Gastroesophageal sphincter (tissue), 4 donors: ENCODE measurements at regions not wholly inside any gene's neighbourhood (a gene's known extent, or its start where the extent isn't known, plus 50 kb on each side); places are given as distances from the start of the nearest gene placed in this dataset.

Experiments used
- ATAC-seq: fragments of 150-250 bp; one replicate; pipeline ENCODE4 v1.9.1; 2016; ENCODE audit warnings: mild to moderate bottlenecking, moderate library complexity
- H3K27ac ChIP-seq, 4 donors: fragments of 200-600 bp; sonication (generic) in 3 of 4; 1 replicate in 3 of 4; 2 replicates in 1 of 4; pipeline ENCODE4 v1.5.1; 2016 to 2019
- H3K27me3 ChIP-seq: fragments of 200-600 bp; sonication (generic); one replicate; pipeline ENCODE4 v1.5.1; 2019
- H3K36me3 ChIP-seq, 2 donors: fragments of 200-600 bp; sonication (generic); one replicate each; pipeline ENCODE4 v1.5.1; 2019; ENCODE audit warnings: control low read depth in 1 of 2
- H3K4me1 ChIP-seq, 3 donors: fragments of 200-600 bp; sonication (generic); 1 replicate in 2 of 3; 2 replicates in 1 of 3; pipeline ENCODE4 v1.5.1; 2016 to 2019; ENCODE audit warnings: control low read depth in 2 of 3
- H3K4me3 ChIP-seq, 2 donors: fragments of 200-600 bp; sonication (generic); one replicate each; pipeline ENCODE4 v1.5.1; 2019; ENCODE audit warnings: mild to moderate bottlenecking in 1 of 2, moderate library complexity in 1 of 2
- H3K9me3 ChIP-seq, 3 donors: fragments of 200-600 bp; sonication (generic); one replicate each; pipeline ENCODE4 v1.5.1; 2017 to 2019; ENCODE audit warnings: control low read depth in 2 of 3
- EP300 ChIP-seq: sonication (generic); formaldehyde crosslinking; IDR thresholded peaks from one replicate; pipeline ENCODE4 v1.6.1; 2017; ENCODE audit warnings: antibody characterized with exemption, mild to moderate bottlenecking
- POLR2A ChIP-seq, 2 donors: fragments of 450-650 bp; IDR thresholded peaks; one replicate each; pipeline ENCODE4 v1.6.1; 2017; ENCODE audit warnings: antibody characterized with exemption in 2 of 2, mild to moderate bottlenecking in 2 of 2, moderate library complexity in 1 of 2
- POLR2AphosphoS5 ChIP-seq: sonication (generic); formaldehyde crosslinking; IDR thresholded peaks from one replicate; pipeline ENCODE4 v1.6.1; 2017; ENCODE audit warnings: antibody characterized with exemption
- WGBS, 2 donors: methylation state at CpG; one replicate each; pipeline ENCODE4 v1.1.5; 2018; ENCODE audit warnings: low coverage in 1 of 2; 5-methylcytosine and 5-hydroxymethylcytosine counted together
- TF ChIP-seq, protein P1 (sequence below), 4 experiments: fragments of 200-600 bp in 2 of 4; fragments of 450-650 bp in 2 of 4; sonication (generic) in 1 of 4; IDR thresholded peaks; one replicate each; pipeline ENCODE4 v1.5.1; 2017 to 2019; ENCODE audit warnings: antibody characterized with exemption in 4 of 4, mild to moderate bottlenecking in 2 of 4, moderate library complexity in 2 of 4

DNA sequence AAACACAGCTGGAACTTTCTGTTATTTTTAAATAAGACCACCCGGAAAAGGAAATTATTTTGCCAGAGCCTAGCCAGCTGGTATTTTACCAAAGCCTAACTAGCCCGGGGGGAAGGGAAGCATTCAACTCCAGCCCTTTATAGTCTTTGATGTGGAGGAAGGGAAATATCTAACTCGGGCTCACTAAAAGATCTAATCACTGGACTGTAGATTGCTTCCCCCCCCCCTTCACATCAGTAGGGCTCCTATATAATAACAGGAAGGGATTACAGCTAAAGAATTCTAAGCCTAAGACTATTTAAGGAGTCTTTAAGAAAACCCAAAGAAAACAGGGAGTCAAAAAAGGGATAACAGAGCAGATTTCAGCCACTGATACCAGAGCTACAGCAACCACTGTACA lies 431.1 kb downstream of the KCNH5 start:
- WGBS, 2 donors: 13 to 57% methylated on average over 1 to 3 of the region's 3 CpGs
- no peaks in the 10 kb centered on the region for H3K27me3 ChIP-seq
- H3K4me3 ChIP-seq: no peak overlapping the region
- H3K4me1 ChIP-seq: no peaks in the 10 kb centered on the region
- H3K9me3 ChIP-seq: no peaks in the 10 kb centered on the region
- no peak for ATAC-seq
- TF ChIP-seq EP300: no peak
- TF ChIP-seq, protein P1, sequence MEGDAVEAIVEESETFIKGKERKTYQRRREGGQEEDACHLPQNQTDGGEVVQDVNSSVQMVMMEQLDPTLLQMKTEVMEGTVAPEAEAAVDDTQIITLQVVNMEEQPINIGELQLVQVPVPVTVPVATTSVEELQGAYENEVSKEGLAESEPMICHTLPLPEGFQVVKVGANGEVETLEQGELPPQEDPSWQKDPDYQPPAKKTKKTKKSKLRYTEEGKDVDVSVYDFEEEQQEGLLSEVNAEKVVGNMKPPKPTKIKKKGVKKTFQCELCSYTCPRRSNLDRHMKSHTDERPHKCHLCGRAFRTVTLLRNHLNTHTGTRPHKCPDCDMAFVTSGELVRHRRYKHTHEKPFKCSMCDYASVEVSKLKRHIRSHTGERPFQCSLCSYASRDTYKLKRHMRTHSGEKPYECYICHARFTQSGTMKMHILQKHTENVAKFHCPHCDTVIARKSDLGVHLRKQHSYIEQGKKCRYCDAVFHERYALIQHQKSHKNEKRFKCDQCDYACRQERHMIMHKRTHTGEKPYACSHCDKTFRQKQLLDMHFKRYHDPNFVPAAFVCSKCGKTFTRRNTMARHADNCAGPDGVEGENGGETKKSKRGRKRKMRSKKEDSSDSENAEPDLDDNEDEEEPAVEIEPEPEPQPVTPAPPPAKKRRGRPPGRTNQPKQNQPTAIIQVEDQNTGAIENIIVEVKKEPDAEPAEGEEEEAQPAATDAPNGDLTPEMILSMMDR (IDR thresholded peaks at IDR 0.05): no peak
- TF ChIP-seq POLR2A (IDR thresholded peaks at IDR 0.05): no peak
- TF ChIP-seq POLR2AphosphoS5: no peak
- no peaks in the 10 kb centered on the region for H3K36me3 ChIP-seq
- H3K27ac ChIP-seq: no peak overlapping the region

DNA sequence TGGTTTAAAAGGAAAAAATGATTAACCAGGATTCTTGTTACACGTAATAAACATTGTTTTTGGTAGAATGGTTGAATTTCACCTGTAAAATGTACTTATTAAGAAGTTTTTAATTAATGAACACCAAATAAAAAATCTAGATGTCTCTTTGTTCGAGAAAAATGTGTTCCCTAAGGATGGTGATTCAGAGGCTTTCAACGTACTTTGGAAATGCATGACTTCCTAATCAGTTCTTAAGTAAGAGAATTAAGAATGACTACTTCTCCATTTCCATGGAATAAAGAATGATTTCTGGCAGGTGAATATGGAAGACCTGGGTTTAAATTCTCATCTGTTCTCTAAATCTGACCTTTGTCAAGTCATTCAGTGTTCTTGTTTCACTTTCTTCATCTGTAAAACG lies 428.6 kb downstream of the KCNH5 start:
- no peak overlapping the region for H3K4me3 ChIP-seq
- H3K4me1 ChIP-seq: no peaks in the 10 kb centered on the region
- no peak for ATAC-seq
- 67 to 82% methylated on average over 4 of the region's 4 CpGs for WGBS, 2 donors
- TF ChIP-seq, protein P1 (IDR thresholded peaks at IDR 0.05): no peak
- TF ChIP-seq POLR2AphosphoS5 (no peak), POLR2A (IDR thresholded peaks at IDR 0.05) (no peak), EP300 (no peak)
- H3K9me3 ChIP-seq: no peaks in the 10 kb centered on the region
- no peaks in the 10 kb centered on the region for H3K27me3 ChIP-seq
- no peak overlapping the region for H3K27ac ChIP-seq
- H3K36me3 ChIP-seq: no peaks in the 10 kb centered on the region

GRCh38 chr14:62626416-62626815 lies 418.8 kb downstream of the KCNH5 start:
- no peak for ATAC-seq
- TF ChIP-seq, protein P1 (IDR thresholded peaks at IDR 0.05): no peak
- TF ChIP-seq EP300 (no peak), POLR2A (IDR thresholded peaks at IDR 0.05) (no peak), POLR2AphosphoS5 (no peak)

GRCh38 chr14:62629176-62629725 lies 416.0 kb downstream of the KCNH5 start:
- H3K36me3 ChIP-seq: no peaks in the 10 kb centered on the region
- no peaks in the 10 kb centered on the region for H3K4me1 ChIP-seq
- ATAC-seq: no peak
- TF ChIP-seq, protein P1 (IDR thresholded peaks at IDR 0.05): no peak
- 76 to 80% methylated on average over 7 to 9 of the region's 9 CpGs for WGBS, 2 donors
- no peak overlapping the region for H3K27ac ChIP-seq
- H3K9me3 ChIP-seq: no peaks in the 10 kb centered on the region
- H3K27me3 ChIP-seq: no peaks in the 10 kb centered on the region
- no peak overlapping the region for H3K4me3 ChIP-seq

More at GRCh38 chr14:62626416-62626815, 418.8 kb downstream of the KCNH5 start:
- Histone ChIP-seq H3K4me3 (no peak overlapping the region), H3K9me3 (no peaks in the 10 kb centered on the region), H3K27me3 (no peaks in the 10 kb centered on the region), H3K4me1 (no peaks in the 10 kb centered on the region), H3K27ac (no peak overlapping the region), H3K36me3 (no peaks in the 10 kb centered on the region)
- 65 to 74% methylated on average over 4 to 5 of the region's 5 CpGs for WGBS, 2 donors

GRCh38 chr14:62631176-62631575 lies 414.1 kb downstream of the KCNH5 start:
- H3K4me3 ChIP-seq: no peak overlapping the region
- H3K27me3 ChIP-seq: no peaks in the 10 kb centered on the region
- no peak overlapping the region for H3K27ac ChIP-seq
- H3K4me1 ChIP-seq: no peaks in the 10 kb centered on the region
- TF ChIP-seq, protein P1 (IDR thresholded peaks at IDR 0.05): no peak
- TF ChIP-seq POLR2A (IDR thresholded peaks at IDR 0.05) (no peak), POLR2AphosphoS5 (no peak), EP300 (no peak)
- no peaks in the 10 kb centered on the region for H3K36me3 ChIP-seq
- ATAC-seq: no peak
- WGBS, 2 donors: 75 to 100% methylated on average over 1 to 3 of the region's 3 CpGs
- no peaks in the 10 kb centered on the region for H3K9me3 ChIP-seq
